GM23248 (cell line): ENCODE measurements at regions not wholly inside any gene's neighbourhood (a gene's known extent, or its start where the extent isn't known, plus 50 kb on each side); places are given as distances from the start of the nearest gene placed in this dataset.
"Not testable (repeated sequence)": the region's sequence is repeated elsewhere in the genome, so short reads cannot be mapped to it uniquely, and the experiment has no call there.

Experiments used
- EZH2 ChIP-seq: fragments of 200-600 bp; sonication (generic); IDR thresholded peaks from 2 replicates; pipeline ENCODE4 v1.6.1; 2018; ENCODE audit warnings: antibody characterized with exemption, mild to moderate bottlenecking; ENCODE audit not compliant: insufficient read depth, poor library complexity, severe bottlenecking
- EZH2phosphoT487 ChIP-seq: fragments of 200-600 bp; sonication (generic); IDR thresholded peaks from 2 replicates; pipeline ENCODE4 v1.6.1; 2018; ENCODE audit warnings: antibody characterized with exemption, moderate library complexity, mild to moderate bottlenecking, low read depth; ENCODE audit not compliant: insufficient read depth

DNA sequence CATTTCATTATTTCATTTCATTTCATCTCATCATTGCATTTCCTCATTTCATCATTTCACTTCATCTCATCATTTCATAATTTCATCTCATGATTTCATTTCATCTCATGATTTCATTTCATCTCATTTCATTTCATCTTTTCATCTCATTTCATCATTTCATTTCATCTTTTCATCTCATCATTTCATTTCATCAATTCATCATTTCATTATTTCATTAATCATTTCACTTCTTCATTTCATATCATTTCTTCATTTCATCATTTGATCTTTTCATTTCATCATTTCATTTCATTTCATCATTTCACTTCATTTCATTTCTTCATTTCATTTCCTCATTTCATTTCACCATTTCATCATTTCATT lies 176.8 kb downstream of the ZNF92 start:
- TF ChIP-seq EZH2phosphoT487, EZH2: not testable (repeated sequence)
